ENCODE measurements at regions not wholly inside any gene's neighbourhood (a gene's known extent, or its start where the extent isn't known, plus 50 kb on each side); places are given as distances from the start of the nearest gene placed in this dataset.
"Not testable (repeated sequence)": the region's sequence is repeated elsewhere in the genome, so short reads cannot be mapped to it uniquely, and the experiment has no call there.

DNA sequence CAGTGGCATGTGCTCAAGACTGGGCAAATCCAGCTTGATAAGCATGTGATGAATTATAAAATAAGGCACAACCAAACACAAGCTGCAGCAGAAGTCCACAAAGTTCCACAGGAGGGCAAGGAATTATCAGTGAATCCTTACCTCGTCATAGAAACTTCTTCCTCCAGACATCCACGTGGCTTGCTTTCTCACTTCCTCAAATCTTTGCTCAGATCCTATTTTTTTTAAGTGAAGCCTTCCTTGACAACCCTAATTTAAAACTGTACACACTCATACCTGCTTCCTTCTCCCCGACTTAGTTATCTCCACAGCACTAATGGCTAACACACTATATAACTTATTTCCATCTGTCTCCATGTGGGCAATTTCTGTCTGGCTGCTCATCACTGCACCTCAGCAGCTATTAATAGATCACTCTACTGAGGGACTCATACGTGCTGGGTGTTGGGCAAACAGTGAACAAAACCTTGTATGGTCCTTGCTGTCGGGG, 320.7 kb downstream of the KLF13 start:
- not testable (repeated sequence) for TF ChIP-seq CTCF (IDR thresholded peaks at IDR 0.05; ENCODE audit: insufficient read depth, low read depth, low read length); EZH2 (IDR thresholded peaks at IDR 0.05; ENCODE audit: insufficient read depth, low read length)
